Activated T-helper 2 cell treated with anti-CD3 and anti-CD28 coated beads, Interferon-gamma antibody, Interleukin-2, Interleukin-4, amounts not matched to agents 10 μg/mL and 5 μg/mL and 100 μg/mL, durations not matched to agents 14 hours and 24 hours and 36 hours (primary cell): ENCODE measurements at regions not wholly inside any gene's neighbourhood (a gene's known extent, or its start where the extent isn't known, plus 50 kb on each side); places are given as distances from the start of the nearest gene placed in this dataset.
"Not testable (repeated sequence)": the region's sequence is repeated elsewhere in the genome, so short reads cannot be mapped to it uniquely, and the experiment has no call there.

Source experiments
- DNase-seq: peaks from one replicate; pipeline ENCODE4 v3.0.0; 2021; ENCODE audit warnings: low spot score
- H3K27ac Mint-ChIP-seq: one replicate; pipeline ENCODE4 v1.8.0; 2021; ENCODE audit warnings: mixed read lengths
- H3K27me3 Mint-ChIP-seq: one replicate; pipeline ENCODE4 v1.8.0; 2021; ENCODE audit warnings: low read depth, mixed read lengths
- H3K36me3 Mint-ChIP-seq: one replicate; pipeline ENCODE4 v1.8.0; 2021; ENCODE audit warnings: low read depth, mixed read lengths
- H3K4me1 Mint-ChIP-seq: one replicate; pipeline ENCODE4 v1.8.0; 2021; ENCODE audit warnings: low read depth, mixed read lengths
- H3K4me3 Mint-ChIP-seq: one replicate; pipeline ENCODE4 v1.8.0; 2021; ENCODE audit warnings: low read depth, mild to moderate bottlenecking, moderate library complexity, mixed read lengths
- H3K9me3 Mint-ChIP-seq: one replicate; pipeline ENCODE4 v1.8.0; 2021; ENCODE audit warnings: mixed read lengths
- intact Hi-C: fragments of 100-400 bp; cut with micrococcal nuclease; formaldehyde crosslinking; loops from one replicate; pipeline ENCODE4 v1.15.1; 2023

- peaks cover 2% of the 10 kb centered on the region for H3K27me3 Mint-ChIP-seq
- no peaks in the 10 kb centered on the region for H3K9me3 Mint-ChIP-seq
- DNase-seq, result no peak
- no peak overlapping the region for H3K4me3 Mint-ChIP-seq
- H3K36me3 Mint-ChIP-seq, result no peaks in the 10 kb centered on the region
- H3K27ac Mint-ChIP-seq, result no peak overlapping the region
- intact Hi-C loops, result no loop called here
- peaks cover 10% of the 10 kb centered on the region for H3K4me1 Mint-ChIP-seq
Measured at GRCh38 chrX:40244980-40245379, 147.2 kb upstream of the BCOR start.

GRCh38 chrX:40243755-40244515 is 146.2 kb upstream of the BCOR start:
- intact Hi-C loops, result no loop called here
- Mint-ChIP-seq H3K27ac (no peak overlapping the region), H3K4me3 (no peak overlapping the region), H3K27me3 (peaks cover 2% of the 10 kb centered on the region), H3K36me3 (no peaks in the 10 kb centered on the region), H3K9me3 (no peaks in the 10 kb centered on the region), H3K4me1 (peaks cover 10% of the 10 kb centered on the region)
- DNase-seq, result no peak

GRCh38 chrX:40240844-40241243 is 143.1 kb upstream of the BCOR start:
- Mint-ChIP-seq H3K4me1 (peaks cover 8% of the 10 kb centered on the region), H3K4me3 (no peak overlapping the region), H3K36me3 (no peaks in the 10 kb centered on the region), H3K9me3 (no peaks in the 10 kb centered on the region), H3K27me3 (peaks cover 8% of the 10 kb centered on the region), H3K27ac (no peak overlapping the region)
- DNase-seq, result no peak
- intact Hi-C loops, result no loop called here

- no peak overlapping the region for H3K27ac Mint-ChIP-seq
- intact Hi-C loops, result no loop called here
- no peak for DNase-seq
- H3K27me3 Mint-ChIP-seq, result peaks cover 6% of the 10 kb centered on the region
- no peak overlapping the region for H3K4me3 Mint-ChIP-seq
- no peaks in the 10 kb centered on the region for H3K4me1 Mint-ChIP-seq
- H3K36me3 Mint-ChIP-seq, result no peaks in the 10 kb centered on the region
- H3K9me3 Mint-ChIP-seq, result no peaks in the 10 kb centered on the region
Measured at GRCh38 chrX:40237731-40238178, 140.0 kb upstream of the BCOR start.

GRCh38 chrX:40230646-40231045 is 132.9 kb upstream of the BCOR start:
- DNase-seq, result no peak
- H3K36me3 Mint-ChIP-seq, result no peaks in the 10 kb centered on the region
- intact Hi-C loops, result no loop called here
- no peak overlapping the region for H3K4me3 Mint-ChIP-seq
- no peaks in the 10 kb centered on the region for H3K4me1 Mint-ChIP-seq
- H3K27me3 Mint-ChIP-seq, result no peaks in the 10 kb centered on the region
- H3K27ac Mint-ChIP-seq, result no peak overlapping the region
- no peaks in the 10 kb centered on the region for H3K9me3 Mint-ChIP-seq

- DNase-seq, result no peak
- Mint-ChIP-seq H3K4me3 (no peak overlapping the region), H3K36me3 (no peaks in the 10 kb centered on the region)
Measured at GRCh38 chrX:40227125-40227524, 129.4 kb upstream of the BCOR start.

GRCh38 chrX:40224658-40225057 is 126.9 kb upstream of the BCOR start:
- intact Hi-C loops, result no loop called here
- Mint-ChIP-seq H3K27me3 (no peaks in the 10 kb centered on the region), H3K4me1 (no peaks in the 10 kb centered on the region), H3K9me3 (peaks cover 7% of the 10 kb centered on the region), H3K36me3 (no peaks in the 10 kb centered on the region), H3K27ac (no peak overlapping the region), H3K4me3 (no peak overlapping the region)
- DNase-seq, result no peak

More at GRCh38 chrX:40227125-40227524, 129.4 kb upstream of the BCOR start:
- intact Hi-C loops, result no loop called here
- H3K9me3 Mint-ChIP-seq, result peaks cover 6% of the 10 kb centered on the region
- no peaks in the 10 kb centered on the region for H3K27me3 Mint-ChIP-seq
- H3K27ac Mint-ChIP-seq, result no peak overlapping the region
- H3K4me1 Mint-ChIP-seq, result no peaks in the 10 kb centered on the region

- H3K27ac Mint-ChIP-seq, H3K4me3 Mint-ChIP-seq, H3K9me3 Mint-ChIP-seq, H3K27me3 Mint-ChIP-seq, intact Hi-C loops, DNase-seq, H3K4me1 Mint-ChIP-seq, H3K36me3 Mint-ChIP-seq: not testable (repeated sequence)
Measured at GRCh38 chrX:40222612-40223011, 124.9 kb upstream of the BCOR start.

- Mint-ChIP-seq H3K9me3 (no peaks in the 10 kb centered on the region), H3K4me3 (no peak overlapping the region), H3K36me3 (no peaks in the 10 kb centered on the region), H3K4me1 (peaks cover 3% of the 10 kb centered on the region), H3K27me3 (no peaks in the 10 kb centered on the region), H3K27ac (no peak overlapping the region)
- intact Hi-C loops, result no loop called here
- no peak for DNase-seq
Measured at GRCh38 chrX:40213092-40213491, 115.3 kb upstream of the BCOR start.

- Mint-ChIP-seq H3K4me3 (no peak overlapping the region), H3K36me3 (no peaks in the 10 kb centered on the region), H3K27me3 (no peaks in the 10 kb centered on the region), H3K27ac (no peak overlapping the region), H3K9me3 (no peaks in the 10 kb centered on the region), H3K4me1 (peaks cover 7% of the 10 kb centered on the region)
- no peak for DNase-seq
- intact Hi-C loops, result no loop called here
Measured at GRCh38 chrX:40209951-40210617, 112.3 kb upstream of the BCOR start.

- Mint-ChIP-seq H3K4me1 (peaks cover 11% of the 10 kb centered on the region), H3K27ac (no peak overlapping the region), H3K4me3 (no peak overlapping the region), H3K9me3 (no peaks in the 10 kb centered on the region), H3K36me3 (no peaks in the 10 kb centered on the region), H3K27me3 (no peaks in the 10 kb centered on the region)
- peak; percentile 10 for DNase-seq
- intact Hi-C loops, result no loop called here
Measured at GRCh38 chrX:40207626-40208025, 109.9 kb upstream of the BCOR start.

- peaks cover 22% of the 10 kb centered on the region for H3K4me1 Mint-ChIP-seq
- H3K4me3 Mint-ChIP-seq, result no peak overlapping the region
- no peaks in the 10 kb centered on the region for H3K36me3 Mint-ChIP-seq
- H3K9me3 Mint-ChIP-seq, result no peaks in the 10 kb centered on the region
- intact Hi-C loops, result no loop called here
- DNase-seq, result no peak
- no peak overlapping the region for H3K27ac Mint-ChIP-seq
- no peaks in the 10 kb centered on the region for H3K27me3 Mint-ChIP-seq
Measured at GRCh38 chrX:40205471-40205870, 107.7 kb upstream of the BCOR start.

- peak overlapping the region; percentile 68 for H3K27ac Mint-ChIP-seq
- H3K36me3 Mint-ChIP-seq, result no peaks in the 10 kb centered on the region
- H3K4me3 Mint-ChIP-seq, result no peak overlapping the region
- no peaks in the 10 kb centered on the region for H3K27me3 Mint-ChIP-seq
- intact Hi-C loops, result no loop called here
- peak; percentile 28 for DNase-seq
- no peaks in the 10 kb centered on the region for H3K9me3 Mint-ChIP-seq
- peaks cover 16% of the 10 kb centered on the region for H3K4me1 Mint-ChIP-seq
Measured at GRCh38 chrX:40202456-40202855, 104.7 kb upstream of the BCOR start.
